ENCODE measurements at regions not wholly inside any gene's neighbourhood (a gene's known extent, or its start where the extent isn't known, plus 50 kb on each side); places are given as distances from the start of the nearest gene placed in this dataset.

DNA sequence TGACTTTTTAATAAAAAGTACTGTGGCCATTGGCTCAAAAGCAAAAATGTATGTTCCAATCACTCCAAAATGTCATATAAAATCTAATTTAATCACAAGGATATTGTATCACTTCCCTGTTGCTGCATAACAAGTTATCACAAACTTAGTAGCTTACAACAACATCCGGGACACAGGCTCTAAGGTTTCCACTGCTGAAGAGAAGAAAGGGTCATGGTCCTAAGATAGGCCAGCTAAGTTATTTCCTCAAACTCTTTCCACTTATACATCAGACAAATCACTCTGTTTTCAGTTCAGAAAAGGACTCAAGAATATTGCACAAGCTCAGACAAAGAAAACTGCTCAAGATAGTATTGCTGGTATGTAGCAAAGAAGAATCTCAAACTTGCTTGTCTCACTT lies 78.5 kb upstream of the SULT1C3 start:
- no peak overlapping the region for H3K27ac ChIP-seq (replicated peaks)
- DNase-seq (ENCODE audit: low read depth in 1 of 2, low spot score in 1 of 2) = no peak

DNA sequence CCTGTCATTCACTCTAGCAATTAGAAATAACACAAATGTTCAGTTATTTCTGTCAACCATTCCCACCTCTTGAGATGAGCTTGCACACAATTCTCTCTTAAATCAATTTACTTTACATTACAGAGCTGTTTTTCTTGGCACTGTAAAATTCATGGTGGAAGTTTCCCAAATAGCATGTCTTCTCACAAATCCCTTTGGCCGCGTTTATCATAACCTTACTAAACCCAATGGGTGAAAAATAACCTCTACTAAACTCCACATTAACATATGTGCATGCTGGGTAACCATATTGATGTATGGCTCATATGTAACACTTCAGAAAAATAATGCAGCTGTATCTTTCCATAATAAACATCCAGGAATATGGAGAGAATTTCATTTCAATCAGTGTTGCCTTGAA lies 75.5 kb upstream of the SULT1C3 start:
- Histone ChIP-seq H3K27ac (replicated peaks) (no peak overlapping the region), H3K27me3 (ENCODE audit: insufficient read depth, poor library complexity, severe bottlenecking) (no peaks in the 10 kb centered on the region), H3K4me3 (replicated peaks; ENCODE audit: insufficient read depth, low read length) (no peak overlapping the region)
- DNase-seq (ENCODE audit: low read depth in 1 of 2, low spot score in 1 of 2) = no peak
- TF ChIP-seq SPI1 (IDR thresholded peaks at IDR 0.05; ENCODE audit: borderline replicate concordance, low read depth) (no peak), GABPA (IDR thresholded peaks at IDR 0.05; ENCODE audit: low read depth) (no peak), POLR2AphosphoS5 (IDR thresholded peaks at IDR 0.05; ENCODE audit: low read depth) (no peak)
- TF ChIP-seq, protein P1, sequence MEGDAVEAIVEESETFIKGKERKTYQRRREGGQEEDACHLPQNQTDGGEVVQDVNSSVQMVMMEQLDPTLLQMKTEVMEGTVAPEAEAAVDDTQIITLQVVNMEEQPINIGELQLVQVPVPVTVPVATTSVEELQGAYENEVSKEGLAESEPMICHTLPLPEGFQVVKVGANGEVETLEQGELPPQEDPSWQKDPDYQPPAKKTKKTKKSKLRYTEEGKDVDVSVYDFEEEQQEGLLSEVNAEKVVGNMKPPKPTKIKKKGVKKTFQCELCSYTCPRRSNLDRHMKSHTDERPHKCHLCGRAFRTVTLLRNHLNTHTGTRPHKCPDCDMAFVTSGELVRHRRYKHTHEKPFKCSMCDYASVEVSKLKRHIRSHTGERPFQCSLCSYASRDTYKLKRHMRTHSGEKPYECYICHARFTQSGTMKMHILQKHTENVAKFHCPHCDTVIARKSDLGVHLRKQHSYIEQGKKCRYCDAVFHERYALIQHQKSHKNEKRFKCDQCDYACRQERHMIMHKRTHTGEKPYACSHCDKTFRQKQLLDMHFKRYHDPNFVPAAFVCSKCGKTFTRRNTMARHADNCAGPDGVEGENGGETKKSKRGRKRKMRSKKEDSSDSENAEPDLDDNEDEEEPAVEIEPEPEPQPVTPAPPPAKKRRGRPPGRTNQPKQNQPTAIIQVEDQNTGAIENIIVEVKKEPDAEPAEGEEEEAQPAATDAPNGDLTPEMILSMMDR (IDR thresholded peaks at IDR 0.05; ENCODE audit: insufficient read depth, low read length) = no peak
- TF ChIP-seq, protein P2, sequence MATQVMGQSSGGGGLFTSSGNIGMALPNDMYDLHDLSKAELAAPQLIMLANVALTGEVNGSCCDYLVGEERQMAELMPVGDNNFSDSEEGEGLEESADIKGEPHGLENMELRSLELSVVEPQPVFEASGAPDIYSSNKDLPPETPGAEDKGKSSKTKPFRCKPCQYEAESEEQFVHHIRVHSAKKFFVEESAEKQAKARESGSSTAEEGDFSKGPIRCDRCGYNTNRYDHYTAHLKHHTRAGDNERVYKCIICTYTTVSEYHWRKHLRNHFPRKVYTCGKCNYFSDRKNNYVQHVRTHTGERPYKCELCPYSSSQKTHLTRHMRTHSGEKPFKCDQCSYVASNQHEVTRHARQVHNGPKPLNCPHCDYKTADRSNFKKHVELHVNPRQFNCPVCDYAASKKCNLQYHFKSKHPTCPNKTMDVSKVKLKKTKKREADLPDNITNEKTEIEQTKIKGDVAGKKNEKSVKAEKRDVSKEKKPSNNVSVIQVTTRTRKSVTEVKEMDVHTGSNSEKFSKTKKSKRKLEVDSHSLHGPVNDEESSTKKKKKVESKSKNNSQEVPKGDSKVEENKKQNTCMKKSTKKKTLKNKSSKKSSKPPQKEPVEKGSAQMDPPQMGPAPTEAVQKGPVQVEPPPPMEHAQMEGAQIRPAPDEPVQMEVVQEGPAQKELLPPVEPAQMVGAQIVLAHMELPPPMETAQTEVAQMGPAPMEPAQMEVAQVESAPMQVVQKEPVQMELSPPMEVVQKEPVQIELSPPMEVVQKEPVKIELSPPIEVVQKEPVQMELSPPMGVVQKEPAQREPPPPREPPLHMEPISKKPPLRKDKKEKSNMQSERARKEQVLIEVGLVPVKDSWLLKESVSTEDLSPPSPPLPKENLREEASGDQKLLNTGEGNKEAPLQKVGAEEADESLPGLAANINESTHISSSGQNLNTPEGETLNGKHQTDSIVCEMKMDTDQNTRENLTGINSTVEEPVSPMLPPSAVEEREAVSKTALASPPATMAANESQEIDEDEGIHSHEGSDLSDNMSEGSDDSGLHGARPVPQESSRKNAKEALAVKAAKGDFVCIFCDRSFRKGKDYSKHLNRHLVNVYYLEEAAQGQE (IDR thresholded peaks at IDR 0.05; ENCODE audit: insufficient replicate concordance, low read depth) = no peak

More for the DNA sequence above, 78.5 kb upstream of the SULT1C3 start:
- no peak overlapping the region for H3K4me3 ChIP-seq (replicated peaks; ENCODE audit: insufficient read depth, low read length)
- H3K27me3 ChIP-seq (ENCODE audit: insufficient read depth, poor library complexity, severe bottlenecking) = no peaks in the 10 kb centered on the region
- TF ChIP-seq, protein P1 (IDR thresholded peaks at IDR 0.05; ENCODE audit: insufficient read depth, low read length) = no peak
- TF ChIP-seq POLR2AphosphoS5 (IDR thresholded peaks at IDR 0.05; ENCODE audit: low read depth) (no peak), SPI1 (IDR thresholded peaks at IDR 0.05; ENCODE audit: borderline replicate concordance, low read depth) (no peak), GABPA (IDR thresholded peaks at IDR 0.05; ENCODE audit: low read depth) (no peak)
- TF ChIP-seq, protein P2 (IDR thresholded peaks at IDR 0.05; ENCODE audit: insufficient replicate concordance, low read depth) = no peak

DNA sequence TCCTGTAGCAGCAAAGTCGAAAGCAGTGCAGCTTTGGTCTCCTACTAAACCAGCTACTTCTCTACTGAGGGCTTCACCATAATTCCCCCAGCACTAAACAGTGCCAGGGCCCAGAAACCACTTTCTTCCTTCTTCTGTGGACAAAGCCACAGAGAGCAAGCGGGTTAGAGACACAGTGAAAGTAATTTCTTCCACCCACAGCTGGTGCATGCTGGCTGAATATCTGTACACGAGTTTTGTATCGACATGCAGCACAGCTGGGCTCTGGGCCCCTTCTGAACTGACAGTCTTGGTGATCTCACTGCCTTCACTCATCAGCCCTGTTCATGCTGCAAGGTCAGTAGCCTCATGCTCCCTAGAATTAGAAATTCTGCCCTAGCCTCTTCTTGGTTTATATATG lies 74.0 kb upstream of the SULT1C3 start:
- no peak for TF ChIP-seq GABPA (IDR thresholded peaks at IDR 0.05; ENCODE audit: low read depth)
- Histone ChIP-seq H3K27ac (replicated peaks) (no peak overlapping the region), H3K4me3 (replicated peaks; ENCODE audit: insufficient read depth, low read length) (no peak overlapping the region), H3K27me3 (ENCODE audit: insufficient read depth, poor library complexity, severe bottlenecking) (no peaks in the 10 kb centered on the region)
- DNase-seq (ENCODE audit: low read depth in 1 of 2, low spot score in 1 of 2) = peak in 1 of 2 experiments; percentile 2

DNA sequence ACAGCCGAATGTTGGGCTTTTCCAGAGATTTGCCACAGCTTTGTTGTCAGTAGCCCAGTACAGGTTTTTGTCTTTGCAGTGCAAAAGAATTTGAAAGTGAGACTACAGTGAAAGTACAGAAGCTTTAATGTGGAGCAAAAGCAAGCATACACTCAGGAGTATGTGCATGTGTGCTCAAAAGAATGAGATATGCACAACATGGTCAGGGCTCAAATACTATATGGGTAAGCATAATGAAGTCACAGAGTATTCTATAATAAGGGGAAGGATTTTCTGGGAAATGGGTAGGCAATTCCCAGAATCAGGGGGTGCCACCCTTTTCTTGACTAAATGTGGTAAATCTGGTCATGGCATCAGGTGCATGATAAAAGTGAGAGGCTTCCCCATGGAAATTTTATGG lies 72.1 kb upstream of the SULT1C3 start:
- Histone ChIP-seq H3K27ac (replicated peaks) (no peak overlapping the region), H3K27me3 (ENCODE audit: insufficient read depth, poor library complexity, severe bottlenecking) (no peaks in the 10 kb centered on the region), H3K4me3 (replicated peaks; ENCODE audit: insufficient read depth, low read length) (no peak overlapping the region)
- no peak for DNase-seq (ENCODE audit: low read depth in 1 of 2, low spot score in 1 of 2)
- TF ChIP-seq SPI1 (IDR thresholded peaks at IDR 0.05; ENCODE audit: borderline replicate concordance, low read depth) (no peak), GABPA (IDR thresholded peaks at IDR 0.05; ENCODE audit: low read depth) (no peak), POLR2AphosphoS5 (IDR thresholded peaks at IDR 0.05; ENCODE audit: low read depth) (no peak)
- TF ChIP-seq, protein P1 (IDR thresholded peaks at IDR 0.05; ENCODE audit: insufficient read depth, low read length) = no peak
- TF ChIP-seq, protein P2 (IDR thresholded peaks at IDR 0.05; ENCODE audit: insufficient replicate concordance, low read depth) = no peak
